ENCODE measurements at regions not wholly inside any gene's neighbourhood (a gene's known extent, or its start where the extent isn't known, plus 50 kb on each side); places are given as distances from the start of the nearest gene placed in this dataset.

DNA sequence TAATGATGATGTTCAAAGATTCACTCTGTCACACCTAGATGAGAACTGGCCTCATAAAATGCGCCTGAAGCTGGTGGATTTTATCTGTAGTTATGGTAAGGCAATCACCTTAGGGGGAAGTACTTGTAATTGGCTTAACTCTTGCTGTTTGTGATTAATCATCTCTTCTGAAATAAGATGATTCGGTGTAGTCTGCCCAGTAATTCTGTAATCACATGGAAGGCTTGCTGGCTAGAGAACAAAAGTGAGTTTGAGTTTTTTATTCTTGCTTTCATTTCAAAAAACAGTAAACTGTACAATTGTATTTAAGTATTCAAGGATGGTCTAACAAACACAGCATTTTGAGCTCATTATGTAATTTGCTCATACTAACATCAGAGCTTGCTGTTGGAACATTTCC is 72.1 kb downstream of the OTOL1 start:
- TF ChIP-seq, protein P1, sequence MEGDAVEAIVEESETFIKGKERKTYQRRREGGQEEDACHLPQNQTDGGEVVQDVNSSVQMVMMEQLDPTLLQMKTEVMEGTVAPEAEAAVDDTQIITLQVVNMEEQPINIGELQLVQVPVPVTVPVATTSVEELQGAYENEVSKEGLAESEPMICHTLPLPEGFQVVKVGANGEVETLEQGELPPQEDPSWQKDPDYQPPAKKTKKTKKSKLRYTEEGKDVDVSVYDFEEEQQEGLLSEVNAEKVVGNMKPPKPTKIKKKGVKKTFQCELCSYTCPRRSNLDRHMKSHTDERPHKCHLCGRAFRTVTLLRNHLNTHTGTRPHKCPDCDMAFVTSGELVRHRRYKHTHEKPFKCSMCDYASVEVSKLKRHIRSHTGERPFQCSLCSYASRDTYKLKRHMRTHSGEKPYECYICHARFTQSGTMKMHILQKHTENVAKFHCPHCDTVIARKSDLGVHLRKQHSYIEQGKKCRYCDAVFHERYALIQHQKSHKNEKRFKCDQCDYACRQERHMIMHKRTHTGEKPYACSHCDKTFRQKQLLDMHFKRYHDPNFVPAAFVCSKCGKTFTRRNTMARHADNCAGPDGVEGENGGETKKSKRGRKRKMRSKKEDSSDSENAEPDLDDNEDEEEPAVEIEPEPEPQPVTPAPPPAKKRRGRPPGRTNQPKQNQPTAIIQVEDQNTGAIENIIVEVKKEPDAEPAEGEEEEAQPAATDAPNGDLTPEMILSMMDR (IDR thresholded peaks at IDR 0.05) = no peak
- TF ChIP-seq EZH2 (IDR thresholded peaks at IDR 0.05) (no peak), EZH2phosphoT487 (IDR thresholded peaks at IDR 0.05) (no peak)
